Stomach (tissue), 4 donors: ENCODE measurements at regions not wholly inside any gene's neighbourhood (a gene's known extent, or its start where the extent isn't known, plus 50 kb on each side); places are given as distances from the start of the nearest gene placed in this dataset.

ENCODE experiments used
- CTCF ChIP-seq, 7 experiments: fragments of 450-650 bp in 4 of 7; fragments of 200-600 bp in 3 of 7; sonication (generic) in 3 of 7; IDR thresholded peaks; one replicate each; pipeline ENCODE4 v1.5.1; 2016 to 2019; ENCODE audit warnings: antibody characterized with exemption in 7 of 7, control low read depth in 2 of 7, mild to moderate bottlenecking in 1 of 7
- EP300 ChIP-seq: sonication (generic); formaldehyde crosslinking; IDR thresholded peaks from one replicate; pipeline ENCODE4 v1.6.1; 2017; ENCODE audit warnings: antibody characterized with exemption
- POLR2A ChIP-seq, 4 donors: fragments of 450-650 bp; IDR thresholded peaks; one replicate each; pipeline ENCODE4 v1.6.1; 2016; ENCODE audit warnings: antibody characterized with exemption in 4 of 4, control low read depth in 2 of 4, mild to moderate bottlenecking in 1 of 4, moderate library complexity in 1 of 4
- POLR2AphosphoS5 ChIP-seq, 3 donors: sonication (generic); formaldehyde crosslinking; IDR thresholded peaks; one replicate each; pipeline ENCODE4 v1.6.1; 2016; ENCODE audit warnings: antibody characterized with exemption in 3 of 3

DNA sequence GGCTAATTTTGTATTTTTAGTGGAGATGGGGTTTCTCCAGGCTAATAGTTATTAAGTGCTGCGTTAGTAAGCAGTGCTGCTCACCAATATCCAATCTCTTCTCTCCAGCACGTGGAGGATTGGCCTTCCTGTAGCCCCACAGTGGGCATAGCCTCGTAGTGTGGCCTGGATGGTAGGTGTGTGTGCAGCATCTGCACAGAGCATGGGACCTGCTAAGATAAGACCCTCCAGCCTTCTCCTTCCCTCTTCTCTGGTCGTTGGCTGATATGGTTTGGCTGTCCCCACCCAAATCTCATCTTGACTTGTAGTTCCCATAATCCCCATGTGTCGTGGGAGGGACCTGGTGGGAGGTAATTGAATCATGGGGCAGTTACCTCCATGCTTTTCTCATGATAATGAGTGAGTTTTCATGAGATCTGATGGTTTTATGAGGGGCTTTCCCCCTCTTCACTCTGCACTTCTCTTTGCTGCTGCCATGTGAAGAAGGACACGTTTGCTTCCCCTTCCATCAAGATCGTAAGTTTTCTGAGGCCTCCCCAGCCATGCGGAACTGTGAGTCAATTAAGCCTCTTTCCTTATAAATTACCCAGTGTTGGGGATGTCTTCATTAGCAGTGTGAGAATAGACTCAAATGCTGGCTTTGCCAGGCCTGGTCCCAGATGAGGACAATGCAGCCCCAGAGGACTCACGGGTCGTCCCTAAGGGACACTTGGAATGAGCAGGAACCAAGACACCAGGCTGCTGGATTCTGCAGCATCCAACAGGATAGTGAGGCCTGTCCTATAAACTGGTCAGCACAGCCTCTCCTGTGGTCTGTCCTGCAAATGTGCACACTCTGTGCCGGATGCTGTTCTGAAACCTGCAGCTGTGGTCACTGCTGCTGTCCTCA, 63.4 kb upstream of the AFDN start:
- TF ChIP-seq CTCF (IDR thresholded peaks at IDR 0.05) (no peak), POLR2A (IDR thresholded peaks at IDR 0.05) (no peak), POLR2AphosphoS5 (IDR thresholded peaks at IDR 0.05) (no peak), EP300 (no peak)
